ENCODE measurements at regions not wholly inside any gene's neighbourhood (a gene's known extent, or its start where the extent isn't known, plus 50 kb on each side); places are given as distances from the start of the nearest gene placed in this dataset.

- no peak overlapping the region for H3K27ac ChIP-seq (ENCODE audit: low read depth, low read length)
- no peaks in the 10 kb centered on the region for H3K36me3 ChIP-seq (ENCODE audit: control insufficient read depth, low read length)
- no peaks in the 10 kb centered on the region for H3K9me2 ChIP-seq (replicated peaks; ENCODE audit: control insufficient read depth, low read length)
- no peaks in the 10 kb centered on the region for H3F3A ChIP-seq (ENCODE audit: control insufficient read depth, insufficient read depth)
- no peak for TF ChIP-seq EZH2phosphoT487 (IDR thresholded peaks at IDR 0.05; ENCODE audit: borderline replicate concordance, low read length)
- no peak for TF ChIP-seq CTCF (IDR thresholded peaks at IDR 0.05; ENCODE audit: low read depth, low read length, poor library complexity, severe bottlenecking)
- H3K9me3 ChIP-seq (ENCODE audit: control insufficient read depth, insufficient read depth, low read length) = no peaks in the 10 kb centered on the region
- no peaks in the 10 kb centered on the region for H4K20me1 ChIP-seq (ENCODE audit: control insufficient read depth, insufficient read depth, low read depth, low read length)
- no peaks in the 10 kb centered on the region for H3K27me3 ChIP-seq (ENCODE audit: control insufficient read depth, low read length)
- no peak overlapping the region for H3K4me2 ChIP-seq (ENCODE audit: low read length)
- H3K79me2 ChIP-seq (ENCODE audit: control insufficient read depth, low read length) = no peaks in the 10 kb centered on the region
- no peak overlapping the region for H3K4me3 ChIP-seq (ENCODE audit: low read length)
- no peaks in the 10 kb centered on the region for H3K4me1 ChIP-seq (ENCODE audit: control insufficient read depth, low read length)
Measured at GRCh38 chr15:39491115-39491885, 89.6 kb upstream of the THBS1 start.

DNA sequence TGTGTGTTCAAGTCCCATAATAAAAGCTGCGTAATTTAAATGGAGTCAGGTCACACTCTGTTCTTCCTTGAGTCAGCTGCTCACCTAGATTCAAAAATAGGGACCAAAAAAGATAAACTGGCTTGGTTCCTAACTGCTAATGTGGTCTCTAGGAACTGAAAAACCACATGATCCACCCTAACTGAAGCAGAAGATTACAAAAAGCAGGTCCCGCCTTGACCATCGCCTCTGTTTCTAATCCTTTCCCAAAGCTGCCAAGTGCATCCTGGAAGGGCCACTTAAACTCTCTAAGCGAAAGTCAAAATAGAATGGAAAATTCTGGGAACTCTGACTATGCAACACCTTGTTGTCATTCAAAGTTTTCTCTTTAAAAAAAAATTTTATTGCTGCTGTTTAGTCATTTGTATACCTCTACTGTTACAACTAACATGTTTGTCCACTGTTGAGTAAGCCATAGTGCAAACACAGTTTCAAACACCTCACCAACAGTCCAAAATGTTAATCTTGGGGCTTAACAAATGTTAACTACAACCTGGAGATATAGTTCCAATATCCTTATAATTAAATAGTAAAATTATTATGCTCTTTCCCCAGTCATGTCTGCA lies 88.9 kb upstream of the THBS1 start:
- Histone ChIP-seq H3K9me2 (replicated peaks; ENCODE audit: control insufficient read depth, low read length) (no peaks in the 10 kb centered on the region), H3K27ac (ENCODE audit: low read depth, low read length) (no peak overlapping the region), H4K20me1 (ENCODE audit: control insufficient read depth, insufficient read depth, low read depth, low read length) (no peaks in the 10 kb centered on the region), H3F3A (ENCODE audit: control insufficient read depth, insufficient read depth) (no peaks in the 10 kb centered on the region), H3K4me1 (ENCODE audit: control insufficient read depth, low read length) (no peaks in the 10 kb centered on the region), H3K4me3 (ENCODE audit: low read length) (no peak overlapping the region), H3K9me3 (ENCODE audit: control insufficient read depth, insufficient read depth, low read length) (no peaks in the 10 kb centered on the region), H3K79me2 (ENCODE audit: control insufficient read depth, low read length) (no peaks in the 10 kb centered on the region), H3K4me2 (ENCODE audit: low read length) (no peak overlapping the region), H3K36me3 (ENCODE audit: control insufficient read depth, low read length) (no peaks in the 10 kb centered on the region), H3K27me3 (ENCODE audit: control insufficient read depth, low read length) (no peaks in the 10 kb centered on the region)
- TF ChIP-seq CTCF (IDR thresholded peaks at IDR 0.05; ENCODE audit: low read depth, low read length, poor library complexity, severe bottlenecking) = no peak
- TF ChIP-seq EZH2phosphoT487 (IDR thresholded peaks at IDR 0.05; ENCODE audit: borderline replicate concordance, low read length) = no peak

DNA sequence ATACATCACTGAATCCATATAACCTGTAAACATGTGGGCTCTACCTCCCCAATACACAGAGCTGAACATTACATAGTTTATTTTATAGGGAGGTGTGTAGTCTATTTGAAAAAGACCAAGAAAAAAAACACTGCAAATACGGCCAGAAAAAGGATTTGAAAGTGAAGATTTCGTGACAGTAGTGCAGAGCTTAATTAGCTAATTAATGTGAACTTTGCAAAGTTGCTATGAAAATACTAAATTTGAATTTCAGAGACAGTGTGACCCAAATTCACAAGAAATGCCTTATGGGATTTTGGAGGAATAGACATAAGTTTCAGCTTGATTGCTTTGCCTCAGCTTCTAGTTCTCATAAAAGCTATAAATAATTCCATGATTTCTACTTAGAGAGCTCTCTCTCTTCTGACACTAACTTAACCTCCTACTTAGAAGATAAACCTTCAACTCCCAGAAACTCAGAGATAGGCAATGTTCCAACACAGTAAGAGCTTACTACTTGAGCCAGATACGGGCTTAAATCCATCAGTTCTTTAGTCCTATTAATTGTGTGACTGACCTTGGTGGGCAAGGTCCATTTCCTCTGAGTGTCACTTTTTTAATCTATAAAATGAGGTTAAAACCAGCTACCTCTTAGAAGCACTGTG lies 87.3 kb upstream of the THBS1 start:
- Histone ChIP-seq H4K20me1 (ENCODE audit: control insufficient read depth, insufficient read depth, low read depth, low read length) (no peaks in the 10 kb centered on the region), H3K27me3 (ENCODE audit: control insufficient read depth, low read length) (no peaks in the 10 kb centered on the region), H3K36me3 (ENCODE audit: control insufficient read depth, low read length) (no peaks in the 10 kb centered on the region), H3K9me3 (ENCODE audit: control insufficient read depth, insufficient read depth, low read length) (no peaks in the 10 kb centered on the region), H3F3A (ENCODE audit: control insufficient read depth, insufficient read depth) (no peaks in the 10 kb centered on the region), H3K4me3 (ENCODE audit: low read length) (no peak overlapping the region), H3K4me1 (ENCODE audit: control insufficient read depth, low read length) (no peaks in the 10 kb centered on the region), H3K9me2 (replicated peaks; ENCODE audit: control insufficient read depth, low read length) (no peaks in the 10 kb centered on the region), H3K79me2 (ENCODE audit: control insufficient read depth, low read length) (no peaks in the 10 kb centered on the region), H3K4me2 (ENCODE audit: low read length) (no peak overlapping the region), H3K27ac (ENCODE audit: low read depth, low read length) (no peak overlapping the region)
- TF ChIP-seq CTCF (IDR thresholded peaks at IDR 0.05; ENCODE audit: low read depth, low read length, poor library complexity, severe bottlenecking) = no peak
- TF ChIP-seq EZH2phosphoT487 (IDR thresholded peaks at IDR 0.05; ENCODE audit: borderline replicate concordance, low read length) = no peak
